ENCODE measurements at regions not wholly inside any gene's neighbourhood (a gene's known extent, or its start where the extent isn't known, plus 50 kb on each side); places are given as distances from the start of the nearest gene placed in this dataset.
A peak's percentile ranks its signal among the peaks of the same experiment; 100 is the strongest.
"Not testable (repeated sequence)": the region's sequence is repeated elsewhere in the genome, so short reads cannot be mapped to it uniquely, and the experiment has no call there.

DNA sequence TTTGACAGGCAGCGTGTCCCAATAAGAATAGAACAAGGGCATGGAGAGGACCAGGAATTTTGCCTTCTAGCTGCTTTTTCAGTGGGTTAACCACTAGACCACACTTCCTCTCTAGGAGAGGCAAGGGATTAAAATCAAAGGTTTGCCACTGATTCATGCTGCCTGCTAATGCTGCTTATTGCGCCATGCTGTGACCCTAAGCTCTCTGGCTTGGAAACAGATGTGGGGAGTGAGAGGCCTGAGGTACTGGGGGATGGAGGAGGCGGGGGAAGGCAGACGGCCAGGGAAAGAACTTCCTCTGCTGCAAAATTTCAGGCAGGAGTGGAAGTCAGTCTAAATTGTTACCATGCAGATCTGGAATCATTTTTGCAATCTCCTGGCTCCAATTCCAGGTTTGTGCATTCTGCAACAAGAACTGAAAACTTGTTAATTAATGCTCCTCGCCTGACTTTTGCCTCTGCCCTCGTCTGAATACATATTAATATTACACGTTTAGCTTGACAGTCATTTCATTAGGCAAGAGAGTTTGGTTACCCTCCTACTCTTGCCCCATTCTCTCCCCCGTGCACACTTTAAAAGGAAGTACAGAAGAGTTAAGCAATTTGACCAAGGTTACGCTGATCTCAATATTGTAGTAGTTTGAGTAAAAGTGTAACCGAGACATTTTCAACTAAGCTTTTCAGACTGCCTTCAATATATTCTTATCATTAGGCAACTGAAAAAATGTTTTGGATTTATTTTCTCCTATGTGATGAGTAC lies 121.7 kb upstream of the SPRED1 start:
- WGBS (ENCODE audit: insufficient coverage), result 80% methylated on average over 6 of the region's 10 CpGs
- ChIA-PET CTCF (no interaction called here), POLR2A (no interaction called here)
- Histone ChIP-seq H3K27ac (ENCODE audit: insufficient read depth in 1 of 2, low read depth in 1 of 2, low read length in 2 of 2, poor library complexity in 1 of 2, severe bottlenecking in 2 of 2) (no peak overlapping the region), H3K9me3 (ENCODE audit: control extremely low read depth in 1 of 5, control insufficient read depth in 4 of 5, insufficient read depth in 2 of 5, low read depth in 1 of 5, low read length in 4 of 5) (no peaks in the 10 kb centered on the region), H3K36me3 (ENCODE audit: control insufficient read depth in 4 of 4, insufficient read depth in 4 of 4, low read length in 3 of 4) (no peaks in the 10 kb centered on the region), H3K4me1 (ENCODE audit: control extremely low read depth in 1 of 4, control insufficient read depth in 4 of 4, insufficient read depth in 4 of 4, low read length in 3 of 4) (peaks cover 0 to 26% (median 9%) of the 10 kb centered on the region in 4 experiments), H3K4me3 (ENCODE audit: control insufficient read depth in 1 of 7, extremely low read depth in 1 of 7, insufficient read depth in 4 of 7, low read depth in 2 of 7, low read length in 6 of 7) (no peak overlapping the region), H3K27me3 (replicated peaks in 2 of 5; ENCODE audit: control insufficient read depth in 4 of 5, insufficient read depth in 5 of 5, low read length in 4 of 5) (no peaks in the 10 kb centered on the region)
- peak in 2 of 3 donors; percentile 19 to 28 for DNase-seq

- WGBS (ENCODE audit: insufficient coverage), result 22% methylated on average over 1 of the region's 3 CpGs
- Histone ChIP-seq H3K36me3 (ENCODE audit: control insufficient read depth in 4 of 4, insufficient read depth in 4 of 4, low read length in 3 of 4) (no peaks in the 10 kb centered on the region), H3K9me3 (ENCODE audit: control extremely low read depth in 1 of 5, control insufficient read depth in 4 of 5, insufficient read depth in 2 of 5, low read depth in 1 of 5, low read length in 4 of 5) (no peaks in the 10 kb centered on the region), H3K27ac (ENCODE audit: insufficient read depth in 1 of 2, low read depth in 1 of 2, low read length in 2 of 2, poor library complexity in 1 of 2, severe bottlenecking in 2 of 2) (no peak overlapping the region), H3K4me3 (ENCODE audit: control insufficient read depth in 1 of 7, extremely low read depth in 1 of 7, insufficient read depth in 4 of 7, low read depth in 2 of 7, low read length in 6 of 7) (no peak overlapping the region), H3K27me3 (replicated peaks in 2 of 5; ENCODE audit: control insufficient read depth in 4 of 5, insufficient read depth in 5 of 5, low read length in 4 of 5) (no peaks in the 10 kb centered on the region), H3K4me1 (ENCODE audit: control extremely low read depth in 1 of 4, control insufficient read depth in 4 of 4, insufficient read depth in 4 of 4, low read length in 3 of 4) (peaks cover 0 to 24% (median 7%) of the 10 kb centered on the region in 4 experiments)
- POLR2A ChIA-PET, result no interaction called here
- peak in 2 of 3 donors; percentile 69 to 70 for DNase-seq
- CTCF ChIA-PET, result no interaction called here
Measured at GRCh38 chr15:38134252-38134651, 118.4 kb upstream of the SPRED1 start.

DNA sequence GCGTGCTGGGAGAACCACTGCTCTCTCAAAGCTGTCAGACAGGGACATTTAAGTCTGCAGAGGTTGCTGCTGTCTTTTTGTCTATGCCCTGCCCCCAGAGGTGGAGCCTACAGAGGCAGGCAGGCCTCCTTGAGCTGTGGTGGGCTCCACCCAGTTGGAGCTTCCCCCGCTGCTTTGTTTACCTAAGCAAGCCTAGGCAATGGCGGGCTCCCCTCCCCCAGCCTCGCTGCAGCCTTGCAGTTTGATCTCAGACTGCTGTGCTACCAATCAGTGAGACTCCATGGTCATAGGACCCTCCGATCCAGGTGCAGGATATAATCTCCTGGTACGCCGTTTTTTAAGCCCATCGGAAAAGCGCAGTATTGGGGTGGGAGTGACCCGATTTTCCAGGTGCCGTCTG lies 110.4 kb upstream of the SPRED1 start:
- CTCF ChIA-PET; POLR2A ChIA-PET; H3K27me3 ChIP-seq (replicated peaks in 2 of 5; ENCODE audit: control insufficient read depth in 4 of 5, insufficient read depth in 5 of 5, low read length in 4 of 5); H3K4me1 ChIP-seq (ENCODE audit: control extremely low read depth in 1 of 4, control insufficient read depth in 4 of 4, insufficient read depth in 4 of 4, low read length in 3 of 4); H3K4me3 ChIP-seq (ENCODE audit: control insufficient read depth in 1 of 7, extremely low read depth in 1 of 7, insufficient read depth in 4 of 7, low read depth in 2 of 7, low read length in 6 of 7); DNase-seq; H3K9me3 ChIP-seq (ENCODE audit: control extremely low read depth in 1 of 5, control insufficient read depth in 4 of 5, insufficient read depth in 2 of 5, low read depth in 1 of 5, low read length in 4 of 5); H3K27ac ChIP-seq (ENCODE audit: insufficient read depth in 1 of 2, low read depth in 1 of 2, low read length in 2 of 2, poor library complexity in 1 of 2, severe bottlenecking in 2 of 2); H3K36me3 ChIP-seq (ENCODE audit: control insufficient read depth in 4 of 4, insufficient read depth in 4 of 4, low read length in 3 of 4): not testable (repeated sequence)
- WGBS (ENCODE audit: insufficient coverage), result 96% methylated on average over 11 of the region's 11 CpGs

DNA sequence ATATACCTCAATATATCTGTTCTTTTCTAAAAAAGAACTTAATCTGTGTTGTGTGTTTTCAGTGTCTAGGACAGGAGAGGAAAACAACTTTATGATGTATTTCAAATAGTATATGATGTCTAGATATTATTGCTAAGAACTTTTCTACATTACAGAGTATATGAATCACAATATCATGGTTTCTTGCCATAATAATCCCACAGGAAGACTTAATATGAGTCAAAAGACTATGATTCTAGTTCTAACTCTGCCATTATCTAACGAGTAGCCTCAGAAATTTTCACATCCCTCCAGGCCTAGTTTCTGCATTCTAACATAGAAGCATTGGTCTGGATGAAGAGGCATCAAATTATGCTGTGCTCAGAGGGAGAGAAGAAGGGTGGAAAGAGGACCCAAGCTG lies 107.7 kb upstream of the SPRED1 start:
- Histone ChIP-seq H3K4me1 (ENCODE audit: control extremely low read depth in 1 of 4, control insufficient read depth in 4 of 4, insufficient read depth in 4 of 4, low read length in 3 of 4) (no peaks in the 10 kb centered on the region), H3K27me3 (replicated peaks in 2 of 5; ENCODE audit: control insufficient read depth in 4 of 5, insufficient read depth in 5 of 5, low read length in 4 of 5) (no peaks in the 10 kb centered on the region), H3K4me3 (ENCODE audit: control insufficient read depth in 1 of 7, extremely low read depth in 1 of 7, insufficient read depth in 4 of 7, low read depth in 2 of 7, low read length in 6 of 7) (no peak overlapping the region), H3K9me3 (ENCODE audit: control extremely low read depth in 1 of 5, control insufficient read depth in 4 of 5, insufficient read depth in 2 of 5, low read depth in 1 of 5, low read length in 4 of 5) (peaks cover 0 to 4% (median under 1%) of the 10 kb centered on the region in 5 experiments), H3K36me3 (ENCODE audit: control insufficient read depth in 4 of 4, insufficient read depth in 4 of 4, low read length in 3 of 4) (no peaks in the 10 kb centered on the region), H3K27ac (ENCODE audit: insufficient read depth in 1 of 2, low read depth in 1 of 2, low read length in 2 of 2, poor library complexity in 1 of 2, severe bottlenecking in 2 of 2) (no peak overlapping the region)
- DNase-seq, result no peak
- ChIA-PET POLR2A (no interaction called here), CTCF (no interaction called here)
- WGBS (ENCODE audit: insufficient coverage), result no CpG with 5 or more reads among the region's 1 CpG

GRCh38 chr15:38145651-38146111 lies 107.0 kb upstream of the SPRED1 start:
- DNase-seq, result no peak
- no peaks in the 10 kb centered on the region for H3K36me3 ChIP-seq (ENCODE audit: control insufficient read depth in 4 of 4, insufficient read depth in 4 of 4, low read length in 3 of 4)
- H3K9me3 ChIP-seq (ENCODE audit: control extremely low read depth in 1 of 5, control insufficient read depth in 4 of 5, insufficient read depth in 2 of 5, low read depth in 1 of 5, low read length in 4 of 5), result peaks cover 0 to 10% (median 5%) of the 10 kb centered on the region in 5 experiments
- ChIA-PET CTCF (no interaction called here), POLR2A (no interaction called here)
- no peak overlapping the region for H3K4me3 ChIP-seq (ENCODE audit: control insufficient read depth in 1 of 7, extremely low read depth in 1 of 7, insufficient read depth in 4 of 7, low read depth in 2 of 7, low read length in 6 of 7)
- H3K4me1 ChIP-seq (ENCODE audit: control extremely low read depth in 1 of 4, control insufficient read depth in 4 of 4, insufficient read depth in 4 of 4, low read length in 3 of 4), result no peaks in the 10 kb centered on the region
- no peaks in the 10 kb centered on the region for H3K27me3 ChIP-seq (replicated peaks in 2 of 5; ENCODE audit: control insufficient read depth in 4 of 5, insufficient read depth in 5 of 5, low read length in 4 of 5)
- H3K27ac ChIP-seq (ENCODE audit: insufficient read depth in 1 of 2, low read depth in 1 of 2, low read length in 2 of 2, poor library complexity in 1 of 2, severe bottlenecking in 2 of 2), result no peak overlapping the region
- 98% methylated on average over 5 of the region's 5 CpGs for WGBS (ENCODE audit: insufficient coverage)

- Histone ChIP-seq H3K36me3 (ENCODE audit: control insufficient read depth in 4 of 4, insufficient read depth in 4 of 4, low read length in 3 of 4) (no peaks in the 10 kb centered on the region), H3K4me1 (ENCODE audit: control extremely low read depth in 1 of 4, control insufficient read depth in 4 of 4, insufficient read depth in 4 of 4, low read length in 3 of 4) (no peaks in the 10 kb centered on the region), H3K27ac (ENCODE audit: insufficient read depth in 1 of 2, low read depth in 1 of 2, low read length in 2 of 2, poor library complexity in 1 of 2, severe bottlenecking in 2 of 2) (no peak overlapping the region), H3K9me3 (ENCODE audit: control extremely low read depth in 1 of 5, control insufficient read depth in 4 of 5, insufficient read depth in 2 of 5, low read depth in 1 of 5, low read length in 4 of 5) (peaks cover 0 to 15% (median 6%) of the 10 kb centered on the region in 5 experiments), H3K27me3 (replicated peaks in 2 of 5; ENCODE audit: control insufficient read depth in 4 of 5, insufficient read depth in 5 of 5, low read length in 4 of 5) (no peaks in the 10 kb centered on the region), H3K4me3 (ENCODE audit: control insufficient read depth in 1 of 7, extremely low read depth in 1 of 7, insufficient read depth in 4 of 7, low read depth in 2 of 7, low read length in 6 of 7) (no peak overlapping the region)
- no peak for DNase-seq
- 95% methylated on average over 2 of the region's 2 CpGs for WGBS (ENCODE audit: insufficient coverage)
- ChIA-PET CTCF (interaction anchor here (0.6 kb wide), 1 partner anchor 40 kb away, joined by 3 read pairs; no protein-coding TSS in a partner anchor), POLR2A (no interaction called here)
Measured at GRCh38 chr15:38147246-38147645, 105.4 kb upstream of the SPRED1 start.

- Histone ChIP-seq H3K36me3 (ENCODE audit: control insufficient read depth in 4 of 4, insufficient read depth in 4 of 4, low read length in 3 of 4) (no peaks in the 10 kb centered on the region), H3K4me3 (ENCODE audit: control insufficient read depth in 1 of 7, extremely low read depth in 1 of 7, insufficient read depth in 4 of 7, low read depth in 2 of 7, low read length in 6 of 7) (no peak overlapping the region), H3K27me3 (replicated peaks in 2 of 5; ENCODE audit: control insufficient read depth in 4 of 5, insufficient read depth in 5 of 5, low read length in 4 of 5) (no peaks in the 10 kb centered on the region), H3K9me3 (ENCODE audit: control extremely low read depth in 1 of 5, control insufficient read depth in 4 of 5, insufficient read depth in 2 of 5, low read depth in 1 of 5, low read length in 4 of 5) (peaks cover 0 to 15% (median 7%) of the 10 kb centered on the region in 5 experiments), H3K4me1 (ENCODE audit: control extremely low read depth in 1 of 4, control insufficient read depth in 4 of 4, insufficient read depth in 4 of 4, low read length in 3 of 4) (no peaks in the 10 kb centered on the region), H3K27ac (ENCODE audit: insufficient read depth in 1 of 2, low read depth in 1 of 2, low read length in 2 of 2, poor library complexity in 1 of 2, severe bottlenecking in 2 of 2) (no peak overlapping the region)
- DNase-seq, result no peak
- ChIA-PET POLR2A (no interaction called here), CTCF (no interaction called here)
- 100% methylated on average over 1 of the region's 2 CpGs for WGBS (ENCODE audit: insufficient coverage)
Measured at GRCh38 chr15:38148471-38148870, 104.2 kb upstream of the SPRED1 start.
